NCI-H446 (cell line): ENCODE measurements at regions not wholly inside any gene's neighbourhood (a gene's known extent, or its start where the extent isn't known, plus 50 kb on each side); places are given as distances from the start of the nearest gene placed in this dataset.

Experiments
- DNase-seq, 2 experiments: peaks; one replicate each; lab custom pipeline; 2025; lab: John Stamatoyannopoulos, UW

DNA sequence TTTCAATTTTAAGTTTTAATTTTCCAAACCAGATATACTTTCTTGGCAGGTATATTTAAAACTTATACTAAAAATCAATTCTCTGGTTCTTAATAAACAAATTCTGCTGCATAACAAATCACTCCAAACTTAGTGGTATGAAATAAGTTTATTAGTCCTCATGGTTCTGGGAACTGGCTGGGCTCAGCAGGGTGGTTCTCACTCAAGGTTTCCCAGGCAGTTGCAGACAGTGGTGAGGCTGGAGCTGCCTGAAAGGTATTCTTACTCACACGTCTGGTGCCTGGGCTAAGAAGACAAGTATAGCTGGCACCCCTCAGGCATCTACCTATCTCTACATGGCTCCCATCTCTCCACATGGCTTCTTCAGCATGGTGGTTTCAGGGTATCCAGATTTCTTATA, 308.2 kb upstream of the CCDC196 start:
- no peak for DNase-seq

DNA sequence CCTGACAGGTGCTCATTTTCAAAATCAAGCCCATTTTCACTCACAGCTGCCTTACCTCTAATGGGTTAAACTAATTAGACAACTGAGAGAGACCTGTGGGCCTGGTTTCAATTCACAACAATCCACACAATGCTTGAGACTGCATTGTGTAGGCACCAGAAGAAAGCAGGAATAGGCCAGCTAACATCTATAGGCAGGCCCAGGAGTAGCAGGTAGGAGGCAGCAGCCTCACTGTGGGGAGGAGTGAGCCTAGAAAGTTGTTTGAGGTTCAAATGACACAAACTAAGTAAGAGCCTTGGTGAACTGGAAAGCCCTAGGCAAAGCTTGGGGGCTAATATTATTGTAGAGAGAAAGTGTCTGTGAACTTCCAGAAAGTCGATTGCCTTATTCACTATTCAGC, 289.5 kb upstream of the CCDC196 start:
- no peak for DNase-seq

DNA sequence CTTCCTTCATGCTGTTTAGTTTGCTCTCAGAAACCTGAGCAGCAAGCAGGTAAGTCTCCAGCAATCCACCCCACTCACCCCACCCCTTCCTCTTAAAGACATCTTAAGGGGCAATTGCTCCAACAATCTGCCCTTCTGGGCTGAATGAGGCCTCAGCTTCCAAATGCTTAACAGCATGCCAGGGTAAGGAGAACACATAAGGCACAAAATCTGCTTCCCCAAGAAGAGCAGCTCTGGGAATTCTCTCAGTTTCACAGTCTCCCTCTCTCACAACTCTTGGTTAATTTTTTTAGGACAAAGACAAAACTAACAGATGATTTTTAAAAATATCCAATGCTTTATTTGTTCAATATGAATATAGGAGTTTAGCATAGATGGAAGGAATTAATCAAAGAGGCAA, 288.9 kb upstream of the CCDC196 start:
- no peak for DNase-seq

DNA sequence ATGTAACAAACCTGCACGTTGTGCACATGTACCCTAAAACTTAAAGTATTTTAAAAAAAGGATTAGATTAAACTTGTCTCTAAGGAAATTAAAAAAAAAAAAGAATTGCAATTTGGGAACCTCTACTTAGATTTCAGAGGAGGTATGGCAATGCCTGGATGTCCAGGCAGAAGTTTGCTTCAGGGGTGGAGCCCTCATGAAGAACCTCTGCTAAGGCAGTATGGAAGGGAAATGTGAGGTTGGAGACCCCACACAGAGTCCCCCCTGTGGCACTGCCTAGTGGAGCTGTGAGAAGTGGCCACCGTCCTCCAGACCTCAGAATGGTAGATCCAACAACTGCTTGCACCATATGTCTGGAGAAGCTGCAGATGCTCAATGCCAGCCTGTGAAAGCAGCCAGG, 279.6 kb upstream of the CCDC196 start:
- DNase-seq, result no peak

DNA sequence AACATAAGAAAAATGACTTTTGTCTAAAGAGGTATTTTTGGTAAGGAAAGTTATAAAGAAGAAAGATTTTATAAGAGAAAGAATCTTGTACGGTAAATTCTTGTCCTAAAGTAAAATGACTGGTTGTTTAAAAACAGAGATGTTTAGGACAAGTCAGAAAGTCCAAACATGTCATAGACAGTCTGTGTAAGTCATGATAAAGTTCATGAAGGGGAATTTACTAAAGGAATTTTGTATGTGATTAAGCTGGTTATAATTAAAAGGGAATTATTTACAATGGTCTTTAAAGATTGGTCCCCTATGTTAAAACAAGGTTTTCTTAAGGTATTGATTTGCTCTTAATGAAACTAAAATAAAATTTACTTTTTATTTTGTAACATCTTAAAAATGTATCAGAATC, 269.4 kb upstream of the CCDC196 start:
- no peak for DNase-seq

DNA sequence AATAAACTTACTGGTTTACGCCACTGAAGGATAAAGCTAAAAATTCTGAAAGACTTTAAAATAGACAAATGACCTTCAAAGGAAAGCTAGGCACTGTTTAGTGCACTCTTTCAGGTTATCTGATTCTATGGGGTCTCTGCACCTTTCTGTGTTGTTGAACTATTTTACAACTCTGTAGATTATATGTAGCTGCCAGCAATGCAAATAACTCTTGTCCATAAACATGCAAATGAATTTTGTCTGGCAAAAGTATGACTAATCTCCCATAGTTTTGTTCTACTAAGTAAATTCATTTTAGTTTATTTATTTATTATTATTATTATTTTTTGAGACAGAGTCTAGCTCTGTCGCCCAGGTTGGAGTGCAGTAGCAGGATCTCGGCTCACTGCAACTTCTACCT, 266.3 kb upstream of the CCDC196 start:
- no peak for DNase-seq

DNA sequence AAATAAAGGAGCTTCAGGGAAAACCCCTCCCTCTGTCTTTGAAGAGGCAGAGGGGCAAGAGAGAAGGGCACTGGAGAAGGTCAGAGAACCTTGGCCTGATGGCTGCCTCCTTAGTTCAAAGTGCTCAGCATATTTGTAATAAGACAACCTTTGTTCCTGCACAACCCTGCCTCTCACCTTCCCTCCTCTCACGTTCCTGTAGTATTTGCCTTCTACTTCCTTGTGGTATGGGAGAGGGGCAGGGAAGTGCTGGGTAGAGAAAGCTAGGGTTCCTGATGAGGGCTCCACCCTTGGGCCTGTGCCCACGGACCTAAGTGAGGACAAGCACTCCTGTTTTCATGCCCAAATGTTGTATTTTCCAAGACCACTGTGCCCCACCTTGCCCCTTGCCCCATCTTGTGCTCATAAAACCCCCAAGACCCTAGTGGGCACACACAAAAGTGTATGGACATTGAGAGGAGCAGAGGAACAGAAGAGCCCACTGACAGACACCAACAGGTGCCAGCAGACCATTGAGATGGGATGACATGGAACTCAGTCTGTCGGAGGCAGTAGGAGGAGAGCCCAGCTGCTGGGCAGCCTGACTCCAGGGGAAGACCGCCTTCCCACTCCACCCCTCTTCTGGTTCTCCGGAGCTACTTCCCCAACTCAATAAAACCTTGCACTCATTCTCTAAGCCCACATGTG, 261.5 kb upstream of the CCDC196 start:
- no peak for DNase-seq

DNA sequence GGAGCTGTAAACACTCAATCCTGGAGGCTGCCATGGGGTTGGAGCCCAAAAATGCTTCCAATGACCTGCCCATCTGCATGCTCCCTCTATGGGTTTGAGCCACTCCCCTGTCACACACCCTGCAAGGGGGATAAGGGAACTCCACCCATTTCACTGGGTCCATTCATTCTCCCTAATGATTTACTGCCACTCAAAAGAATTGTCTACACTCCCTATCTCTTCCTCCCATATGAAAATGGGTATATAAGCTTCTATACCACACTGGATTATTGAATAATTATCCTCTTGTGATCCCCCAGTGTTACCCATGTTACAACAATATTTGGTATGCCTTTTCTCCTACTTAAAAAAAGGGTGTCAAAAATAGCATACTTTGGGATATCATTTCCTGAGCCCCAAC, 260.8 kb upstream of the CCDC196 start:
- DNase-seq, result no peak

DNA sequence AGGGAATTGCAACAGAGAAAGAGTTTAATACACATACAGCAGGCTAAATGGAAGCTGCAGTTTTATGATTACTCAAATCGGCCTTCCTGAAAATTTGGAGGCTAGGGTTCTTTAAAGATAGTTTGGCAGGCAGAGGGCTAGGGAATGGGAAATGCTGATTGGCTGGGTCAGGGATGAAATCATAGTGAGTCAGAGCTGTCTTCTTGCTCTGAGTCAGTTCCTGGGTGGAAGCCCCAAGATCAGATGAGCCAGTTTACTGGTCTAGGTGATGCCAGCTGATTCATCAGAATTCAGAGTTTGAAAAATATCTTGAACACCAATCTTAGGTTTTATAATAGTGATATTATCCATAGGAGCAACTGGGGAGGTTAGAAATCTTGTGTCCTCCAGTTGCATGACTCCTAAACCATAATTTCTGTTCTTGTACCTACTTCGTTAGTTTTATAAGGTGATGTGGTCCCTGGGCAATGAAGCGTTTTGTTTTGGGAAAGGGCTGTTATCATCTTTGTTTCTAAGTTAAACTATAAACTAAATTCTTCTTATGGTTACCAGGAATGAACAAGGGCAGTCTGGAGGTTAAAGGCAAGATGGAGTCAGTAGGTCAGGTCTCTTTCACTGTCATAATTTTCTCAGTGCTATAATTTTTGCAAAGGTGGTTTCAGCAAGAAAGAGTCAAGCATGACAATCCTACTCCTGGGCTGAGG, 257.8 kb upstream of the CCDC196 start:
- no peak for DNase-seq

DNA sequence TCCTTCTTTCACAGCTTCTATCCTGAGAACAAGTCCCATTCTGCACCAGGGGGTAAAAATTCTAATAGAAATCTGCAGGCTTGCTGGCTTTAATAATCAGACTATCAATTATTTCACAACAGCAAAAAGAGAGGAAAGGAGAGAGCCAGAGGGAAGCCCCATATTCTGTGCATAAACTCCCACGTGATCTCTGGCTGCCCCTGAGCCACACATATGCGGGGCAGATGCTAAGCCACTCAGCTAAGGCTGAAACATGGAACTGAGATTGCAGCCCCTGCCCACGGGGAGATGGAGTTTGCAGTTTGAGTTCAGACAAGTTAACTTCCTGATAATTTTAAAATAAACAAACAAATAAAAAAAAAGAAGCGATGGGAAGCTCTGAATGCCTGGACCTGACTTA, 254.4 kb upstream of the CCDC196 start:
- no peak for DNase-seq

DNA sequence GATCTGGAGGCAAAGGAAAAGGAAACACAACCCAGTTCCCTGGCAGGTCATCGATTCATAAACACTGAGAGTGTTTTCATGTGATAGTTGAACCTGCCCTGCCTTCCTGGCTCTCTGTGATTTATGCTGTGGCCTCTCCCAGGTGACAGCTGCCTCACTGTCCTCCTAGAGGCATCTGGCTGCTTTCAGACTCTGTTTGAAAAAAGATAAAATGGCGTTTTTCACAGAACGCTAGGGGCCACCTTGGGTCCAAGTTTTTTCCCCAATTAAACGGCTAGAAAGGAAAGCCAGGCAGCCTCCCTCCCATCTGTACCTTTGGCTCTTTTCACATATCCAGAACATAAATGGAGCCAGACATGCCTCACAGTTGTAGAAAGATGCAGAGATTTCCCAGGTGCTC, 252.6 kb upstream of the CCDC196 start:
- no peak for DNase-seq

DNA sequence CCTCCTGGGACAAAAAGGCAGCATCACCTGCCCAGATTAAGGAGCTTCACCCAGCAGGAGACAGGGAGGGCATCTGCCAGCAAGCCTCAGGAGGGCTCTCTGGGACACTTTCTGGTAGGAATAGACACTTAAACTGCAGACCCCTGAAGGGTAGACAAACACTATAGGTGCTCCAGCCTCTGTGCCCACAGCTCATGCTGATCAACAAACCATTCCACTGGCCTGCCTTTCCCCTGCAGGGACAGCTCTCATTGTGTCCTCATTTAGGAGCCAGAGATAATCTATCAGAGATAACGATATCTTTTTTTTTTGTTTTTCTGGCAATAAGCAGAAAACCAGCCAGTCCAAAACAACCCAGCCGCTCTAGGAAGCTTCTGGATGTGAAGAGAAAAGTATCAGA, 251.8 kb upstream of the CCDC196 start:
- no peak for DNase-seq

DNA sequence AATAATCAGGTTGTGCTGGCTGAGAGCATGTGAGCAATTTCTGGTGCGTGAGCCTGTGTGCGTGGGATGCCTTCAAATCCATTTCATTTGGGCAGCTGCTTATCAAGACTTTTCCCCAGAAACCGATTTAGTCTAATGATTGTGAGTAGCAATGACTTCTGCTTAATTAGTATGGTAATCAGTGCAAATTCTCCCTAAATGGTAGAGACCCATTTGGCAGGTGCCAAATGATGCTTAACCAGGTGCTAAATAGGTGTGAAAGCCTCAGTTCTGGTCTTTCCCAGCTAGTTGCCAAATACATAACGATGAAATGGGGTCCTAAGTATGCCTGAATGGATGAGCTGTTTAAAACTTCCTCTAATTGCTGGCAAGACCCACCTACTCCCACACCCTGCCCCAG, 248.4 kb upstream of the CCDC196 start:
- DNase-seq, result no peak

DNA sequence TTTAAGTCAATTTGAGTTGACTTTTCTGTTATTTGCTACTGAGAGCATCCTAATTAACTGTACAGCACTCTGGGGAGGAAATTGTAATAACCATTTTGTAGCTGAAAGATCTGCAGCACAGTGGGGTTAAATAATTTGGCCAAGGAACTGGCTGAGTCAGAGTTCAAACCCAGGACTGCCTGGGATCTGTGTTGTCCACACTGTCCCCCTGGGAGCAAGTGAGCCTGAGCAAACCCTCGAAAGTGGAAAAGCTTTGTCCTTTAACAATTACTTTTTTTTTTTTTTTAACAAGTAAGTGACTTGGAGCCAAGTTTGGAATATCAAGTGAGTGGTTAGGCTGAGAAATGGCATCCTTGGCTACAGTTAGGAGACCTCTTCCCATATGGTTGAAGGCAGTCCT, 247.2 kb upstream of the CCDC196 start:
- DNase-seq, result no peak

DNA sequence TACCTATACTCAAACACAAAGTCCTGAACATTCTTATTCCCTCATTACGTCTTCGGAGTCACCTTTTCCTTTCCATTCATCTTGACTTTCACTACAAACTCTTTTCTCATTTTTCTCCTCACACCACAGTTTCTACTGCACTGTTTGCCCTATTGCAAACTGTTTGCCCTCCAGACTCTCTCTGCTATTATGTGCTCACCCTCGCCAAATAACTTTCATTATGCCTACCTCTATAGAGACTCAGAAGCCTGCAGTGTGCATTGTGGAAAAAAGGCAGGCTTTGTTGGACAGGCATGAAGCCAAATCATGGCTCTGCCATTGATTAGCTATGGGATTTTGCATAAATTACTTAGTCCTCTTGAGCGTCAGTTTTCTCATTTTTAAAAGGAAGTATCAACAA, 246.6 kb upstream of the CCDC196 start:
- DNase-seq, result no peak

DNA sequence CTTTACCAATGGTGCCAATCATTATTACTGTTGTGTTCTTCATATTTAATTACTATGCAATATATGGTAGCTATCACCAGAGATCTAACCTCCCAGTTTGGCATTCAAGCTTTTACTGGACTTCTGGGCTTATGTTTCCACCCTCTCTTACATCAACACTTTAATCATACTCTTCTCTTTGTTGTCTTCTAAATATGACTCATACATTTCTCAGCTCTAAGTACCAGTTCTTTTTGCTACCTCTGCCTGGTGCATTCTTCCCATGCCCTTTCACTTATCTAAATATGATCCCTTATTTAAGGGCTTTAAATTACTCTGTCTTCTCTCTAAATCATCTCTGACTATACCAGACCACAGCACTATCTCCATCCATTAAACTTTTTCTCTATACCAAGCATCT, 246.1 kb upstream of the CCDC196 start:
- DNase-seq, result no peak

DNA sequence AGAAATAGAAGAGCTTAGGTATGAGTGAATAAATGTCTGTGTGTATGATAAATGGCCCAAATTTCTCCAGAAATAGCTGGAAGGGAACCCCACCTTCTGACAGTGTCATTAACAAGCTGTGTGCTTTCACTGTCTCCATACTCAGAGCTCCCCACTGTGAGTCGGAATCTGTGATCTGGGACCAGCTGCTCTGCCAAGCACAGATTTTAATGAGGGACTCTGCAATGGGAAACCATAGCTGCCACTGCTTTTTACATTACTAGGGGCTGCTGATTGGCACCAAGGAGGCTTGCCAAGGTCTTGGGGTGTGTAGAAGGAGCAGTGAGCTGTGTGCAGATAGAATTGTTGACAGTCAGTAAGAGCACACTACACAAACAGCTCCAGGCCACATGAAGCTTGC, 244.2 kb upstream of the CCDC196 start:
- no peak for DNase-seq

DNA sequence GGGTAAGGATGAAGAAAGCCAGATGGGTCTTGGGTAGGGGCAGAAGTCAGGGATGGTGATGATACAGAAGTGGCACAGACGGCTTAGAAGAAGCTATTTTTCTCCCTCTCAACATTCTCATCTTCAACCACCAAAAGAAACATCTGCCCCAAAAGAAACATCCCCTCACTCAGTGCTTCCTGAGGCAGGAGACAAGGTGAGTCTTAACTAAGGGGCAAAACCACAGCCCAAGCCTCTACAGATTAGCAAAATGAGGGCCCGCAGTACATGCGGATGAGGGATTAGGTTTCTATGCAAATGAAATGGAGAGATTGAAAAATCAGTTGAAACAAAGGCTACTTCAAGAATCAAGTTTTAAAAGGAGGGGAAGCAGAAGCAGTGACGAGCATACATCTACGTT, 241.3 kb upstream of the CCDC196 start:
- no peak for DNase-seq

DNA sequence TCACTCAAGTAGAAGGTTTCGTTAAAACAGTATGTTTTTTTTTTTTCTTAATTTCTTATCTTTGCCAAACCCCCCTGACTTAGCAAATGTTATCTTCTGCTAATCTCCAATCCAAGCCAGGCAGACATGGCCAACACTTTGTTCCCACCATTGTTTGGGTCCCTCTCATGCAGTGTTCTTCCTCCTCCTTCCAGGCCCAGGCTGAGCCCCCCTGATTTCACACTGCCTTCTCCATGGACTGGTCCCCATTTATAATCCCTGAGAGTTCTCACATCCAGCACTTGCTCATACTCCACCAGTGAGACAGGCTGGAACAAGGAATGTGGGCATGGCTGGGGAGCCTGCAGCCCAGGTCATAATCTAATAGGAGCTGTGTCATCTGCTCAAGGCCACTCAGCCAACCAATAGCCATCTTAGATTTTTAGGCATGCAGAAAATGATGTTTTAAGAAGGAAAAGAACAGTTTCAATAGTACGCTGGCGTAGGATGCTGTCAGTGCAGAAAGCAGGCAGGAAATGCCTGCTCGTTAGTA, 238.4 kb upstream of the CCDC196 start:
- DNase-seq, result no peak

DNA sequence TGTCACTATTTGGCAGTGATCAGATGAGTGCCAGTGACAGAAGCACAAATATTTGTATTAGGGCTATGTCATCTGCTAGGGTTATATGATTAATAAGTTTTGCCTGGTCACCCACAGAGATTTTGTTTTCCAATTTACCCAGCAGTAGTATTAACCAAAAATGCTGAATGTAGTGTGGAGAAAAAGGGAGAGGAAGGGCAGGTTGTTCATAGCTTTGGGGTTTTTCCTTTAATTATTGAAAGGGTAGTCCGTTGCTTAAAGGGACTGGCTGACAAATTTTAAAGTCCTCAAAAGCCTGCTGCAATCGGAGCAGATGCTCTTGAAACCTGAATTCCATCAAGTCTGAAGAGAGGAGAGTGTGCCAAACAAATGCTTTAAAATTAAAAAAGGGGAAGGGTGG, 237.9 kb upstream of the CCDC196 start:
- no peak for DNase-seq

DNA sequence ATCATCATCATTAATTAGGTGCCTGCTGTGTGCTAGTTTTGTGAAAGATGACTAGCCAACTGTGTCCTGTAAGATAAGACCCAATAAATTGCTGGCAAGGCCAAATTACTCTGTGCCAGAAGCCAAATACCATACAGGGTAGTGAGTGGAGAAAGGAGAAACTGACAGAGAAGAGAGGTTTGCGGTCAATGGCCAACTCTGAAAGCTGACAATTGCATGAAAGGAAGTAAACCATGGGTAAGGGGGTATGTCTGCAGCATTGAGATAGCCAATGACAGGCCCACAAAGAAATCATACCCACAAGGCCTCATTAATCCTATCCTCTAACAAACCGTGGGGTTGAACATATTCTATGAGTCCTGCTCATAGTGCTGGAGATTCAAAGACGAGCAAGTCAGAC, 236.6 kb upstream of the CCDC196 start:
- no peak for DNase-seq

DNA sequence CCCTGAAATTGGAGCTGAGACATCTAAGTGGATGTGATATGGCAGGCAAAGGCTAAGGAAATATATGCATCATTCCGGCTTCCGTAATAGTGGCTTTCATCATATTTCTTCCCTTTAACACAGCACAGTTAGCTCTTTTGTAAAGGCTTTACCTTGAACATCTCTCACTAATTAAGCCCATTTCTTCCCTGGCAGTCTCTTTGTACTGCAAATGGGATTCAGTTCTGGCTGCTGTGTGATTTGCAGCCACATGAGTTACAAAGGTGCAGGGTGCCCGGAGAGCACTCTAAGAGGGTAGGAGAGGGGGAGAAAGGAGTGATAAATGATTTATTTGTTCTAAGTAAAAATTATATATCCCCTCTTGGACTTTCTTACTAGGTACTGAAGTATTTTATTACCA, 232.1 kb upstream of the CCDC196 start:
- DNase-seq, result no peak

DNA sequence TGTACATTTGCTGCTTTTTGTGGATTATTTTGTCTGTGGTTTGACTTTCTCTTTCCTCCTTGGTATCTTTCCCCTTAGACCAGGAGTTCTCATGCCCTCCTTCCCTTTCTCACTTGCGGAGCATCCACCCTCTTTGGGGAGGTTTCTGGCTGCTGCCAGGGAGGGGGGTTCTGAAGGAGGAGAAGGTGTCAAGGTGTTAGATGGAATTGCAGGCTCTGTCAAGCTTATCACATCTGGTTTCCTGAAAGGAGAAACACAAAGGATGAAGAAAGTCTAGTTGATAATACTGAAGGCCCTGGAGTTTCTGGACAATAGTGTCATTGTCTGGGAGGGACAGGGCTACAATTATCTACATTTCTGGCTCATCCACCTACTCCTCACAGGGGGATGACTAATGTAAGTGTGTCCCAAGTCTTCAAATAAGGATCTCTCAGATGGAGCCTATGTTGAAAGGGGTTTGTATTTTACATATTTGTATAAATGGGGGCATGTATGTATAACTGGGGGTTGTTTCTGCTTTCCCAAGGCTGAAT, 217.3 kb upstream of the CCDC196 start:
- DNase-seq, result no peak

DNA sequence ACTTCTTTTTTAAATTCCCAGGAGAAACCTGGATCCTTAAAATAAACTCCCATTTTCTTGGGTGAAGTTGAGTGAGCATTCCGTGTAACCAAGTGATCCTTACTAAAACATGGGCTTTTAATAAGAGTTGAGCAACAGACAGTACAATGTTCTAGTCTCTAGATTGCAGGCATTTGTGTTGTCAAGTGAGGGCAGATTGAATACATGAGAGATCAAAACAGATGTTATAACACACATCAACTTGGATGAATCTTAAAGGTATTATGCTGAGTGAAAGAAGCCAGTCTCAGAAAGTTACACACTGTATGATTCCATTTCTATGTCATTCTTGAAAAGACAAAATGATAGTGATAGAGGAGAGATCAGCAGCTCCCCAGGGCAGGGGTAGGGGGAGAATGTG, 213.9 kb upstream of the CCDC196 start:
- DNase-seq, result no peak
